GM21576 (cell line): ENCODE measurements at regions not wholly inside any gene's neighbourhood (a gene's known extent, or its start where the extent isn't known, plus 50 kb on each side); places are given as distances from the start of the nearest gene placed in this dataset.
A peak's percentile ranks its signal among the peaks of the same experiment; 100 is the strongest.

ENCODE experiments used
- ATAC-seq: cut with Tn5 transposase; IDR thresholded peaks from one replicate; pipeline ENCODE4 v1.9.1; 2021; ENCODE audit warnings: mild to moderate bottlenecking, moderate library complexity; ENCODE audit not compliant: unreplicated experiment

GRCh38 chr4:54992266-54992665, 133.1 kb downstream of the KDR start:
- no peak for ATAC-seq

GRCh38 chr4:54988655-54989054, 136.7 kb downstream of the KDR start:
- ATAC-seq = no peak

GRCh38 chr4:54986095-54986846, 139.1 kb downstream of the KDR start:
- ATAC-seq = no peak

GRCh38 chr4:54976682-54977081, 148.7 kb downstream of the KDR start:
- ATAC-seq = no peak

- no peak for ATAC-seq
Measured at GRCh38 chr4:54976031-54976430, 149.4 kb downstream of the KDR start.

- no peak for ATAC-seq
Measured at GRCh38 chr4:54973784-54974183, 151.6 kb downstream of the KDR start.

GRCh38 chr4:54971474-54971950, 153.9 kb downstream of the KDR start:
- peak; percentile 71 for ATAC-seq

- ATAC-seq = no peak
Measured at GRCh38 chr4:54967289-54967688, 158.1 kb downstream of the KDR start.

GRCh38 chr4:54961357-54961975, 163.9 kb downstream of the KDR start:
- no peak for ATAC-seq

- no peak for ATAC-seq
Measured at GRCh38 chr4:54959651-54960116, 165.7 kb downstream of the KDR start.

GRCh38 chr4:54959131-54959530, 166.3 kb downstream of the KDR start:
- ATAC-seq = no peak

- ATAC-seq = no peak
Measured at GRCh38 chr4:54958236-54958635, 167.2 kb downstream of the KDR start.

- ATAC-seq = no peak
Measured at GRCh38 chr4:54954656-54955388, 170.6 kb downstream of the KDR start.

- ATAC-seq = no peak
Measured at GRCh38 chr4:54946741-54947140, 178.7 kb downstream of the KDR start.

- no peak for ATAC-seq
Measured at GRCh38 chr4:54945838-54946237, 179.6 kb downstream of the KDR start.

GRCh38 chr4:54942721-54943120, 182.7 kb downstream of the KDR start:
- no peak for ATAC-seq

GRCh38 chr4:54941994-54942552, 183.3 kb downstream of the KDR start:
- peak; percentile 83 for ATAC-seq

- ATAC-seq = no peak
Measured at GRCh38 chr4:54940996-54941865, 184.2 kb downstream of the KDR start.

GRCh38 chr4:54937501-54937900, 187.9 kb downstream of the KDR start:
- no peak for ATAC-seq

GRCh38 chr4:54933579-54933978, 191.8 kb downstream of the KDR start:
- no peak for ATAC-seq
